Fibroblast of the aortic adventitia (primary cell): ENCODE measurements at regions not wholly inside any gene's neighbourhood (a gene's known extent, or its start where the extent isn't known, plus 50 kb on each side); places are given as distances from the start of the nearest gene placed in this dataset.

Source experiments
- DNase-seq: peaks from one replicate; pipeline ENCODE4 v3.0.0-alpha.2; 2010; ENCODE audit warnings: low read depth
- H3K4me3 ChIP-seq: 2 replicates; pipeline ENCODE4 v1.5.1; 2011; ENCODE audit warnings: low read depth, mild to moderate bottlenecking, control low read depth, low read length, moderate library complexity
- TF ChIP-seq, protein P1 (sequence below): IDR thresholded peaks from 2 replicates; pipeline ENCODE4 v1.5.1; 2011; ENCODE audit warnings: mild to moderate bottlenecking, low read length, control low read depth, inconsistent platforms; ENCODE audit not compliant: insufficient read depth

- TF ChIP-seq, protein P1, sequence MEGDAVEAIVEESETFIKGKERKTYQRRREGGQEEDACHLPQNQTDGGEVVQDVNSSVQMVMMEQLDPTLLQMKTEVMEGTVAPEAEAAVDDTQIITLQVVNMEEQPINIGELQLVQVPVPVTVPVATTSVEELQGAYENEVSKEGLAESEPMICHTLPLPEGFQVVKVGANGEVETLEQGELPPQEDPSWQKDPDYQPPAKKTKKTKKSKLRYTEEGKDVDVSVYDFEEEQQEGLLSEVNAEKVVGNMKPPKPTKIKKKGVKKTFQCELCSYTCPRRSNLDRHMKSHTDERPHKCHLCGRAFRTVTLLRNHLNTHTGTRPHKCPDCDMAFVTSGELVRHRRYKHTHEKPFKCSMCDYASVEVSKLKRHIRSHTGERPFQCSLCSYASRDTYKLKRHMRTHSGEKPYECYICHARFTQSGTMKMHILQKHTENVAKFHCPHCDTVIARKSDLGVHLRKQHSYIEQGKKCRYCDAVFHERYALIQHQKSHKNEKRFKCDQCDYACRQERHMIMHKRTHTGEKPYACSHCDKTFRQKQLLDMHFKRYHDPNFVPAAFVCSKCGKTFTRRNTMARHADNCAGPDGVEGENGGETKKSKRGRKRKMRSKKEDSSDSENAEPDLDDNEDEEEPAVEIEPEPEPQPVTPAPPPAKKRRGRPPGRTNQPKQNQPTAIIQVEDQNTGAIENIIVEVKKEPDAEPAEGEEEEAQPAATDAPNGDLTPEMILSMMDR, result peak; percentile 13
- H3K4me3 ChIP-seq, result no peak overlapping the region
- no peak for DNase-seq
Measured at GRCh38 chr15:53869044-53869805, 109.0 kb upstream of the UNC13C start.

DNA sequence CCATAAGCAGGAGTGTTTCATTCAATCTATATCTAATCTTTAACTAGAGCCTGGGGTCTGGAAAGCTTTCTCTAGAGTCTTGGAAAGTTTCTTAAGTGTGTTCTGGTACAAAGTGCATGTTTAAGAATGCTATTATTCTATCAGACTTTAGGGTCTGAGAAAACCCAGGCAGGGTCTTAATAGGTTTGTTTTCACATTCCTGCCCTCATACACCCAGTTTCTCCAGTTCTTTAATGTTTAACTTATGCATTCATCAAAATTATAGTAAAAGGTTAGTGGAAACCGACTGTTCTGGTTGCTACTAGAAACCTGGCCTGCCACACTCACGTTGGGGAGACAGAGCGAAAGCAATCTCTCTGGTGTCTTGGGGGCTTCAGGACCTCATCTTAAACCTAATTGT is 102.9 kb upstream of the WDR72 start:
- TF ChIP-seq, protein P1, result no peak
- no peak for DNase-seq
- H3K4me3 ChIP-seq, result no peak overlapping the region

DNA sequence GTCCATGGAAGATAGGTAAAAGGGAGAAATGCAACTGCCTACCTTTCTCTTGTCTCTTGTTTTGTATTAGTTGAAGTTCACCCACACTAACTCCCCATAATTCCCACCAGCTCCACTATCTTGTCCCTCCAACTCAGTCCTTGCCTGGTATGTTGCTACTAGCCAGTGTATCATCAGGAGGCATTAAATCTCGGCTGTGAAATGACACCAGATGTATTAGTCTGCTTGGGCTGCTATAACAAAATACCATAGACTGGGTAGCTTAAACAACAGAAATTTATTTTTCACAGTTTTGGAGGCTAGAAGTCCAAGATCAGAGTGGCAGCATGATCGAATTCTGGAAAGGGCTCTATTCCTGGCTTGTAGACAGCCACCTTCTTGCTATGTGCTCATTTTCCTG is 102.3 kb upstream of the WDR72 start:
- DNase-seq, result no peak
- H3K4me3 ChIP-seq, result no peak overlapping the region
- TF ChIP-seq, protein P1, result no peak

DNA sequence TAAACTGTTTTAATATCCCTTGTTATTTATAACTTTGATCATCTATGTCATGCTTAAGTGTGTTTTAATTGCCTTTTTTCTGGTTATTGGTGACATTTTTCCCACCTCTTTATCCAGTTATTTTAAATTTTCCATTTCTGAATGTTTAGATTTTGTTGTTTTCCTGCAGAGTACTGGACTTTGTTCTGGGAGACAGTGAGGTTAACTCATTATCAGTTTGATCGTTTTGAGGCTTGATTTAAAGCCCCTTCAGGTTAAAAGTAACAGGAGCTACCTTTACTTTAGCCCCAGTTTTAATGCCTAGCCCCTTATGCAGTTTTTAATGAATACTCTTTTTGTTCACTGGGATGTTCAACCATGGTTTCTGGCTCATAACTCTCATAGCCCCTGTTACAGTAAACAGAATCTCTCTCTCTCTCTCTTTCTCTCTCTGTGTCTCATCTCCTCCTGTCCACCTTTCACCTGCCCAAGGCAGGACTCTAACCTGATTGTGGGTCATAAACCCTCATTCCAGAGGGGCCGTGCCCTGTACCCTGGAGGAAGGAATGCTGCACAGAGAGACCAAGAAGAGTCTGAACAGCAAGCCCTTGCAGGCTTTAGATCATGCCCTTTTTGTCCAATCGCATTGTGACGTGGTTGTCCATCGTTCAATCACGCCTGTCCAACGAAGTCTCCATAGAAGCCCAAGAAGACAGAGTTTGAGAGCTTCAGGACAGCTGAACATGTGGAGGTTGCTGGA is 91.8 kb upstream of the WDR72 start:
- DNase-seq, result no peak
- TF ChIP-seq, protein P1, result no peak
- no peak overlapping the region for H3K4me3 ChIP-seq

DNA sequence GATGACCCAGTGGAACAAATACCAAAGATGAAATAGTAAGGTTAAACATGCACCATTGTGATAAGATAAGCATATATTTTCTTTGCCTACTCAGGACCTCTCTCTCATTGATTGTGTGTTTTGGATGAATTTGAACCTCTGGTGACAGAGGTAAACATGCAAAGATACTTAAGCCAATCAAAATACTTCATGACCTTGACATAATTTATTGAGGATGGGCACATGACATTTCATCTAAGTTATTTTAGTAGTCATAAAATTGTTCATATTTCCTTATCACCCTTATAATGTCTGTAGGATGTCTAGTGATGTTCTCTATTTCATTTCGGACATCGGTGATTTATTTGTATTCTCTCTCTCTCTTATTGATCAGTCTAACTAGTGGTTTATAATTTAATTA is 88.3 kb upstream of the WDR72 start:
- no peak for DNase-seq
- TF ChIP-seq, protein P1, result no peak
- H3K4me3 ChIP-seq, result no peak overlapping the region

DNA sequence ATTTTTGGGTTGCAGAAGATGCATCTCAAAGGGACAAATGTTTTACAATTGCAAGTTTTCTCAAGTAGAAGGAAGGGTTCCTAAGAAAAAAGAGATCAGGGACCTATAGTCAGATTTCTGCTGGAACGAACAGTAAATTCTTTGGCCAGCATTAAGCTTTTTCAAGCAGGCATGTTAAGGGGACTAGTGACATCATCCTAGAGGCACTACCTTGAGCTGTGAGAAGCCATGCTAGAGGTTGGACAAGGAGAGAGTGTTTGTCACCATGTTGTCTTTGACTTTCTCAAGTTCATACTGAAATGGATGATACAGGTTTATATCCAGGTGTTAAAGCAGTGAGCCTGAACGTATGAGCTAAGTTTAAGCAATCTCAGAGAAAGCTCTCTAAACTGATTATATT is 85.2 kb upstream of the WDR72 start:
- H3K4me3 ChIP-seq, result no peak overlapping the region
- no peak for DNase-seq
- TF ChIP-seq, protein P1, result no peak
